GM12874 (cell line): ENCODE measurements at regions not wholly inside any gene's neighbourhood (a gene's known extent, or its start where the extent isn't known, plus 50 kb on each side); places are given as distances from the start of the nearest gene placed in this dataset.

Source experiments
- TF ChIP-seq, protein P1 (sequence below): IDR thresholded peaks from 2 replicates; pipeline ENCODE4 v1.5.1; 2011; ENCODE audit warnings: low read depth, mild to moderate bottlenecking, control low read depth, low read length, moderate library complexity; ENCODE audit not compliant: insufficient read depth

DNA sequence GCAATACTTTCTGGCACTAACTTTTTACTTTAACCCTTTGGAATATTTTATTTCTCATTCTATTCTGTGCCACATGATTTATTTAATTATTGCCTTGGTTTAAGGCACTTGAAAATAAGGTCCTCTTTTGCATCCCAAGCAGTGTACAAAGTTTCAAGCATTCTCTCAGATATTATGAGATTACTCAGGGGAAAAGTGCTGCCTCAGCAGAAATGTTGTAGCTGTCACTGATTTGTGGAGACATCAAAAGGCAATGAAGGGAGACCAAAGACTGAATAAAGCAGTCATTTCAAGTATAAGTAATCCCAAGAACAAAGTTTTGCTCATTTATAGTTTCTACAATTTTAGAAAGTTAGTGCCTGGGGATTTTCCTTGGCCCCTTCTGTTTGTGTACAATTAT, 253.0 kb downstream of the RNF144B start:
- TF ChIP-seq, protein P1, sequence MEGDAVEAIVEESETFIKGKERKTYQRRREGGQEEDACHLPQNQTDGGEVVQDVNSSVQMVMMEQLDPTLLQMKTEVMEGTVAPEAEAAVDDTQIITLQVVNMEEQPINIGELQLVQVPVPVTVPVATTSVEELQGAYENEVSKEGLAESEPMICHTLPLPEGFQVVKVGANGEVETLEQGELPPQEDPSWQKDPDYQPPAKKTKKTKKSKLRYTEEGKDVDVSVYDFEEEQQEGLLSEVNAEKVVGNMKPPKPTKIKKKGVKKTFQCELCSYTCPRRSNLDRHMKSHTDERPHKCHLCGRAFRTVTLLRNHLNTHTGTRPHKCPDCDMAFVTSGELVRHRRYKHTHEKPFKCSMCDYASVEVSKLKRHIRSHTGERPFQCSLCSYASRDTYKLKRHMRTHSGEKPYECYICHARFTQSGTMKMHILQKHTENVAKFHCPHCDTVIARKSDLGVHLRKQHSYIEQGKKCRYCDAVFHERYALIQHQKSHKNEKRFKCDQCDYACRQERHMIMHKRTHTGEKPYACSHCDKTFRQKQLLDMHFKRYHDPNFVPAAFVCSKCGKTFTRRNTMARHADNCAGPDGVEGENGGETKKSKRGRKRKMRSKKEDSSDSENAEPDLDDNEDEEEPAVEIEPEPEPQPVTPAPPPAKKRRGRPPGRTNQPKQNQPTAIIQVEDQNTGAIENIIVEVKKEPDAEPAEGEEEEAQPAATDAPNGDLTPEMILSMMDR, result no peak

- TF ChIP-seq, protein P1, result no peak
Observed at GRCh38 chr6:18640754-18641153, 253.6 kb downstream of the RNF144B start.

- TF ChIP-seq, protein P1, result no peak
Observed at GRCh38 chr6:18654821-18655220, 267.7 kb downstream of the RNF144B start.

DNA sequence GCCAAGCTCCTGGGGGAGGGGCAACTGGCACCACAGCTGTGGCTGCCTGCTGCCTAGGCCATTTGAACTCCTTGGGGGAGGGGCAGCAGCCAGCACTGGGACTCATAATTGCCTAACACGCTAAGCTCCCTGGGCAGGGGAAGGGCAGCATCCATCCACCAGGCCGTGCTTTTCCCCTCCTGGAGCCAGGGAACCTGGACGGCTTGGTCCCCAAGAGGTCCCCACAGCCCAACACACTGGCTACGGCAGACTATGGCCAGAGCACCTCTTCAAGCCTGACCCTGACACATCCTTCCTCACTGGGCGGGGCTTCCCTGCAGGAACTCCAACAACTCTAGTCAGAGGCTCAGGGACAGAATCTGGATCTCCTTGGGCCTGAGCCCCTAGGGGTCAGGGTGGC, 269.4 kb downstream of the RNF144B start:
- TF ChIP-seq, protein P1, result no peak

DNA sequence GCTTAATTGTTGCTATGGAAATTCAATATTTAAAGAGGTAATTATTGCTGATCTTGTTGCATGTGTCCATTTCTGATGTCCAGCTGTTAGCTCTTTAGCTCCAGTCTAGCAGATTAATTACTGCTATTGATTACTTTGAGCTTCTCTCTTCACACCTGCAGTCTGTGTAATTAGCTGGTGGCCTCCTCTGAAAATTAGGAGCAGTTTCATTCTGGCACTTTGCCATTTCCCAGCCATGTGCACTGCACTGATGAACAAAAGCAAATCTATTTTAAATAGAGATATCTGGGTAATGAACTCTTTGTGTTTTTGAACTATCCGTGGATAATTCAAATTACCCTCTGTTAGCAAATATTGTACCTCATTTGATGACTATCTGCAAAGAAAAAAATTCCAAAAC, 275.9 kb downstream of the RNF144B start:
- TF ChIP-seq, protein P1, result no peak

DNA sequence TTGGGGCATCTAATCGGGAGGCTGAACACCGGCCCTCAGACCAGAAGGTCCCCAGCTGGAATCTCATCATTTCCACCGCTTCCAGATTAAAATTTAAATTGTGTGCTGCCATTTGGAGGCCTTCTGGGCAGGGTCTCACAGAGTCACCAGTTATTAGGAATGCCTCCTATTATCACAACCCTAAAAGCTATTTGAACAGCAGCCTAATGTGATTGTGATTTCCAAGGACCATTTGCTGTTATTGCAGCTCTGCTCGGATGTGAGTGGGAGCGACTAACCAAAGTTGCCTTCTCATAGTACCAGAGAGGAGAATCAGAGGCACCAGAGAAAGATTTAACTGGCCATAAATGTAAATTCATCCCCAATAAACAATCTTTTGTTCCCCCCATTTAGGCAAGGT, 277.3 kb downstream of the RNF144B start:
- TF ChIP-seq, protein P1, result no peak

GRCh38 chr6:18667612-18668011, 280.5 kb downstream of the RNF144B start:
- TF ChIP-seq, protein P1, result no peak

DNA sequence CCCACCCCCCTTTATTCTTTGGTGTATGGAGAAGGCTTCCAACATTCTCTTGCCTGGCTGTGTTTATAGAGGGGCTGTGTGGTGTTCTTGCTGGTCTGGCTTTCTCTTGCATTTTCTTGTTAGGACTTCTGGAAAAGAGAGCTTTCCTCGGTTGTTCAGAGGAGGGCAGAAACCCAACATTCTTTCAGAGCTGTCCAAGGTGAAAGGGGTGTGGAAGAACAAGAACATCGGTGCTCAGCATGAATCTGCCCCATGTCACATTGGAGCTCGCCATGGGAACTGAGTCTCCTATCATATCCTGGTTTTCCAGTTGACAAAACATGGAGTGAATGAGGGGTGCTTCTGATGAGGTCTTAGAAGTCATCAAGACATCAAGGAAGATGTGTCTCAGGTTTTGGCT, 281.8 kb downstream of the RNF144B start:
- TF ChIP-seq, protein P1, result no peak
